ENCODE measurements at regions not wholly inside any gene's neighbourhood (a gene's known extent, or its start where the extent isn't known, plus 50 kb on each side); places are given as distances from the start of the nearest gene placed in this dataset.

GRCh38 chr18:77573571-77573970, 323.9 kb downstream of the GALR1 start:
- Histone ChIP-seq H3K4me2 (ENCODE audit: insufficient read depth, low read length, poor library complexity, severe bottlenecking) (no peak overlapping the region), H4K91ac (ENCODE audit: low read depth, low read length, poor library complexity) (no peak overlapping the region), H3K27me3 (ENCODE audit: control insufficient read depth in 3 of 3, insufficient read depth in 3 of 3, low read depth in 1 of 3, low read length in 3 of 3) (no peaks in the 10 kb centered on the region), H2BK5ac (ENCODE audit: low read length) (no peak overlapping the region), H3K27ac (replicated peaks; ENCODE audit: low read length) (no peak overlapping the region), H3K9me3 (replicated peaks in 1 of 2; ENCODE audit: control insufficient read depth in 2 of 2, insufficient read depth in 1 of 2, low read depth in 1 of 2, low read length in 2 of 2) (no peaks in the 10 kb centered on the region), H2AFZ (ENCODE audit: low read length) (no peak overlapping the region), H3K36me3 (replicated peaks in 1 of 2; ENCODE audit: control insufficient read depth in 2 of 2, insufficient read depth in 2 of 2, low read length in 2 of 2) (no peaks in the 10 kb centered on the region), H3K14ac (ENCODE audit: low read length) (no peak overlapping the region), H3K18ac (ENCODE audit: low read length) (no peak overlapping the region), H3K4me1 (ENCODE audit: control insufficient read depth in 2 of 2, insufficient read depth in 1 of 2, low read depth in 1 of 2, low read length in 2 of 2) (no peaks in the 10 kb centered on the region), H2BK120ac (ENCODE audit: low read depth, low read length) (no peak overlapping the region), H3K79me1 (ENCODE audit: low read depth, low read length) (no peaks in the 10 kb centered on the region), H3K23ac (ENCODE audit: low read depth, low read length, poor library complexity) (no peak overlapping the region), H2AK5ac (ENCODE audit: low read depth, low read length) (no peak overlapping the region), H4K8ac (ENCODE audit: low read depth, low read length) (no peak overlapping the region), H3K9ac (ENCODE audit: low read depth, low read length, poor library complexity) (no peak overlapping the region), H3K4me3 (ENCODE audit: low read length in 2 of 2) (no peak overlapping the region), H2BK15ac (ENCODE audit: low read length) (no peak overlapping the region), H3K4ac (ENCODE audit: low read length) (no peak overlapping the region), H2BK12ac (ENCODE audit: low read length) (no peak overlapping the region)
- WGBS, 2 donors (ENCODE audit: extremely low coverage in 2 of 2, insufficient read length in 2 of 2, insufficient replicate concordance in 1 of 2) = no CpG with 5 or more reads among the region's 3 CpGs
- DNase-seq (ENCODE audit: low spot score) = no peak

- DNase-seq (ENCODE audit: low spot score) = no peak
- Histone ChIP-seq H3K79me1 (ENCODE audit: low read depth, low read length) (no peaks in the 10 kb centered on the region), H3K9me3 (replicated peaks in 1 of 2; ENCODE audit: control insufficient read depth in 2 of 2, insufficient read depth in 1 of 2, low read depth in 1 of 2, low read length in 2 of 2) (no peaks in the 10 kb centered on the region), H3K4ac (ENCODE audit: low read length) (no peak overlapping the region), H3K4me3 (ENCODE audit: low read length in 2 of 2) (no peak overlapping the region), H2AFZ (ENCODE audit: low read length) (no peak overlapping the region), H4K91ac (ENCODE audit: low read depth, low read length, poor library complexity) (no peak overlapping the region), H2AK5ac (ENCODE audit: low read depth, low read length) (no peak overlapping the region), H2BK5ac (ENCODE audit: low read length) (no peak overlapping the region), H3K9ac (ENCODE audit: low read depth, low read length, poor library complexity) (no peak overlapping the region), H2BK12ac (ENCODE audit: low read length) (no peak overlapping the region), H4K8ac (ENCODE audit: low read depth, low read length) (no peak overlapping the region), H3K4me1 (ENCODE audit: control insufficient read depth in 2 of 2, insufficient read depth in 1 of 2, low read depth in 1 of 2, low read length in 2 of 2) (no peaks in the 10 kb centered on the region), H3K27me3 (ENCODE audit: control insufficient read depth in 3 of 3, insufficient read depth in 3 of 3, low read depth in 1 of 3, low read length in 3 of 3) (no peaks in the 10 kb centered on the region), H2BK15ac (ENCODE audit: low read length) (no peak overlapping the region), H3K27ac (replicated peaks; ENCODE audit: low read length) (no peak overlapping the region), H3K14ac (ENCODE audit: low read length) (no peak overlapping the region), H3K18ac (ENCODE audit: low read length) (no peak overlapping the region), H3K4me2 (ENCODE audit: insufficient read depth, low read length, poor library complexity, severe bottlenecking) (no peak overlapping the region), H3K23ac (ENCODE audit: low read depth, low read length, poor library complexity) (no peak overlapping the region), H3K36me3 (replicated peaks in 1 of 2; ENCODE audit: control insufficient read depth in 2 of 2, insufficient read depth in 2 of 2, low read length in 2 of 2) (no peaks in the 10 kb centered on the region), H2BK120ac (ENCODE audit: low read depth, low read length) (no peak overlapping the region)
- no CpG with 5 or more reads among the region's 7 CpGs for WGBS, 2 donors (ENCODE audit: extremely low coverage in 2 of 2, insufficient read length in 2 of 2, insufficient replicate concordance in 1 of 2)
Observed at GRCh38 chr18:77590943-77591515, 341.4 kb downstream of the GALR1 start.

- Histone ChIP-seq H4K8ac (ENCODE audit: low read depth, low read length) (no peak overlapping the region), H3K27ac (replicated peaks; ENCODE audit: low read length) (no peak overlapping the region), H3K23ac (ENCODE audit: low read depth, low read length, poor library complexity) (no peak overlapping the region), H3K27me3 (ENCODE audit: control insufficient read depth in 3 of 3, insufficient read depth in 3 of 3, low read depth in 1 of 3, low read length in 3 of 3) (no peaks in the 10 kb centered on the region), H2BK120ac (ENCODE audit: low read depth, low read length) (no peak overlapping the region), H4K91ac (ENCODE audit: low read depth, low read length, poor library complexity) (no peak overlapping the region), H3K9me3 (replicated peaks in 1 of 2; ENCODE audit: control insufficient read depth in 2 of 2, insufficient read depth in 1 of 2, low read depth in 1 of 2, low read length in 2 of 2) (no peaks in the 10 kb centered on the region), H2BK5ac (ENCODE audit: low read length) (no peak overlapping the region), H3K4me3 (ENCODE audit: low read length in 2 of 2) (no peak overlapping the region), H2AFZ (ENCODE audit: low read length) (no peak overlapping the region), H3K4me2 (ENCODE audit: insufficient read depth, low read length, poor library complexity, severe bottlenecking) (no peak overlapping the region), H3K18ac (ENCODE audit: low read length) (no peak overlapping the region), H3K14ac (ENCODE audit: low read length) (no peak overlapping the region), H3K4ac (ENCODE audit: low read length) (no peak overlapping the region), H3K4me1 (ENCODE audit: control insufficient read depth in 2 of 2, insufficient read depth in 1 of 2, low read depth in 1 of 2, low read length in 2 of 2) (no peaks in the 10 kb centered on the region), H3K9ac (ENCODE audit: low read depth, low read length, poor library complexity) (no peak overlapping the region), H3K79me1 (ENCODE audit: low read depth, low read length) (no peaks in the 10 kb centered on the region), H2BK12ac (ENCODE audit: low read length) (no peak overlapping the region), H2BK15ac (ENCODE audit: low read length) (no peak overlapping the region), H2AK5ac (ENCODE audit: low read depth, low read length) (no peak overlapping the region), H3K36me3 (replicated peaks in 1 of 2; ENCODE audit: control insufficient read depth in 2 of 2, insufficient read depth in 2 of 2, low read length in 2 of 2) (no peaks in the 10 kb centered on the region)
- no peak for DNase-seq (ENCODE audit: low spot score)
- no CpG with 5 or more reads among the region's 7 CpGs for WGBS, 2 donors (ENCODE audit: extremely low coverage in 2 of 2, insufficient read length in 2 of 2, insufficient replicate concordance in 1 of 2)
Observed at GRCh38 chr18:77597726-77598125, 348.1 kb downstream of the GALR1 start.

GRCh38 chr18:77600674-77601073, 351.0 kb downstream of the GALR1 start:
- Histone ChIP-seq H3K14ac (ENCODE audit: low read length) (no peak overlapping the region), H3K4ac (ENCODE audit: low read length) (no peak overlapping the region), H3K27ac (replicated peaks; ENCODE audit: low read length) (no peak overlapping the region), H3K36me3 (replicated peaks in 1 of 2; ENCODE audit: control insufficient read depth in 2 of 2, insufficient read depth in 2 of 2, low read length in 2 of 2) (no peaks in the 10 kb centered on the region), H3K18ac (ENCODE audit: low read length) (no peak overlapping the region), H2AFZ (ENCODE audit: low read length) (no peak overlapping the region), H3K79me1 (ENCODE audit: low read depth, low read length) (no peaks in the 10 kb centered on the region), H2AK5ac (ENCODE audit: low read depth, low read length) (no peak overlapping the region), H3K27me3 (ENCODE audit: control insufficient read depth in 3 of 3, insufficient read depth in 3 of 3, low read depth in 1 of 3, low read length in 3 of 3) (no peaks in the 10 kb centered on the region), H2BK120ac (ENCODE audit: low read depth, low read length) (no peak overlapping the region), H3K9ac (ENCODE audit: low read depth, low read length, poor library complexity) (no peak overlapping the region), H3K4me2 (ENCODE audit: insufficient read depth, low read length, poor library complexity, severe bottlenecking) (no peak overlapping the region), H3K23ac (ENCODE audit: low read depth, low read length, poor library complexity) (no peak overlapping the region), H4K8ac (ENCODE audit: low read depth, low read length) (no peak overlapping the region), H3K4me3 (ENCODE audit: low read length in 2 of 2) (peak overlapping the region in 1 of 2 donors; percentile 36), H2BK15ac (ENCODE audit: low read length) (no peak overlapping the region), H2BK12ac (ENCODE audit: low read length) (no peak overlapping the region), H2BK5ac (ENCODE audit: low read length) (no peak overlapping the region), H3K9me3 (replicated peaks in 1 of 2; ENCODE audit: control insufficient read depth in 2 of 2, insufficient read depth in 1 of 2, low read depth in 1 of 2, low read length in 2 of 2) (peaks cover 0 to 3% of the 10 kb centered on the region in 2 donors), H3K4me1 (ENCODE audit: control insufficient read depth in 2 of 2, insufficient read depth in 1 of 2, low read depth in 1 of 2, low read length in 2 of 2) (no peaks in the 10 kb centered on the region), H4K91ac (ENCODE audit: low read depth, low read length, poor library complexity) (no peak overlapping the region)
- DNase-seq (ENCODE audit: low spot score) = no peak
- WGBS, 2 donors (ENCODE audit: extremely low coverage in 2 of 2, insufficient read length in 2 of 2, insufficient replicate concordance in 1 of 2) = no CpG with 5 or more reads among the region's 2 CpGs

Data from neuronal stem cell (in vitro differentiated cells).